HepG2 (cell line): ENCODE measurements at regions not wholly inside any gene's neighbourhood (a gene's known extent, or its start where the extent isn't known, plus 50 kb on each side); places are given as distances from the start of the nearest gene placed in this dataset.

Experiments used
- AGO2 ChIP-seq: fragments of 200-400 bp; formaldehyde crosslinking; optimal IDR thresholded peaks from 2 replicates; pipeline ENCODE3; 2017; ENCODE audit warnings: mild to moderate bottlenecking, low read depth, low read length, moderate library complexity
- HNRNPUL1 ChIP-seq: fragments of 200-400 bp; formaldehyde crosslinking; IDR thresholded peaks from 2 replicates; pipeline ENCODE4 v1.6.1; 2017; ENCODE audit warnings: low read depth, mild to moderate bottlenecking, low read length, moderate library complexity
- IKZF5 ChIP-seq: IDR thresholded peaks from 2 replicates; pipeline ENCODE4 v1.6.1; 2018; ENCODE audit warnings: missing genetic modification reagents, mild to moderate bottlenecking, missing compliant biosample characterization
- KDM6A ChIP-seq: IDR thresholded peaks from 2 replicates; pipeline ENCODE4 v1.6.1; 2016; ENCODE audit warnings: low read depth
- MTA3 ChIP-seq: sonication (generic); formaldehyde crosslinking; IDR thresholded peaks from 2 replicates; pipeline ENCODE4 v1.4.0; 2020; ENCODE audit warnings: missing genetic modification reagents
- NKX3-1 ChIP-seq: sonication (generic); formaldehyde crosslinking; IDR thresholded peaks from 2 replicates; pipeline ENCODE4 v1.5.0; 2020; ENCODE audit warnings: missing genetic modification reagents
- PHB2 ChIP-seq: fragments of 450-650 bp; IDR thresholded peaks from 2 replicates; pipeline ENCODE4 v1.6.1; 2018; ENCODE audit not compliant: partially characterized antibody
- PHF5A ChIP-seq: IDR thresholded peaks from one replicate; pipeline ENCODE4 v1.6.1; 2018; ENCODE audit warnings: low read depth, missing genetic modification reagents; ENCODE audit not compliant: unreplicated experiment
- POGZ ChIP-seq: sonication (generic); formaldehyde crosslinking; IDR thresholded peaks from 2 replicates; pipeline ENCODE4 v1.4.0; 2020; ENCODE audit warnings: mild to moderate bottlenecking, missing genetic modification reagents
- RBFOX2 ChIP-seq: fragments of 200-400 bp; formaldehyde crosslinking; IDR thresholded peaks from 2 replicates; pipeline ENCODE4 v1.6.1; 2017; ENCODE audit warnings: low read depth, mild to moderate bottlenecking, low read length
- SIN3A ChIP-seq: IDR thresholded peaks from 2 replicates; pipeline ENCODE4 v1.6.1; 2011; ENCODE audit warnings: low read depth, mild to moderate bottlenecking, control low read depth, low read length, borderline replicate concordance
- TEF ChIP-seq: sonication (generic); formaldehyde crosslinking; IDR thresholded peaks from 2 replicates; pipeline ENCODE4 v1.5.0; 2020; ENCODE audit warnings: missing genetic modification reagents
- ZBTB25 ChIP-seq: IDR thresholded peaks from 2 replicates; pipeline ENCODE4 v1.6.1; 2018; ENCODE audit warnings: missing genetic modification reagents
- ZFP41 ChIP-seq: sonication (generic); formaldehyde crosslinking; IDR thresholded peaks from 2 replicates; pipeline ENCODE4 v1.4.0; 2020; ENCODE audit warnings: mild to moderate bottlenecking, missing genetic modification reagents, borderline replicate concordance
- ZFP62 ChIP-seq: sonication (generic); formaldehyde crosslinking; IDR thresholded peaks from 2 replicates; pipeline ENCODE4 v1.4.0; 2020; ENCODE audit warnings: missing genetic modification reagents
- ZNF143 ChIP-seq: sonication (generic); formaldehyde crosslinking; IDR thresholded peaks from 2 replicates; pipeline ENCODE4 v1.4.0; 2020; ENCODE audit warnings: missing genetic modification reagents
- ZNF292 ChIP-seq: sonication (generic); formaldehyde crosslinking; IDR thresholded peaks from 2 replicates; pipeline ENCODE4 v1.8.1; 2022; ENCODE audit warnings: mild to moderate bottlenecking, low read depth, missing genetic modification reagents, borderline replicate concordance
- ZNF530 ChIP-seq: sonication (generic); formaldehyde crosslinking; IDR thresholded peaks from 2 replicates; pipeline ENCODE4 v1.5.0; 2020; ENCODE audit warnings: low read depth, mild to moderate bottlenecking, missing genetic modification reagents
- ZNF597 ChIP-seq: sonication (generic); formaldehyde crosslinking; IDR thresholded peaks from 2 replicates; pipeline ENCODE4 v1.5.0; 2020; ENCODE audit warnings: missing genetic modification reagents
- ZNF790 ChIP-seq: sonication (generic); formaldehyde crosslinking; IDR thresholded peaks from 2 replicates; pipeline ENCODE4 v1.8.0; 2022; ENCODE audit warnings: missing genetic modification reagents, mild to moderate bottlenecking, borderline replicate concordance
- TF ChIP-seq, protein P1 (sequence below): sonication (generic); formaldehyde crosslinking; conservative IDR thresholded peaks from 2 replicates; pipeline ENCODE4 v1.4.0; 2020; ENCODE audit warnings: missing genetic modification reagents

- peak; percentile 97 for TF ChIP-seq IKZF5
- TF ChIP-seq RBFOX2 = no peak
- no peak for TF ChIP-seq ZFP62
- TF ChIP-seq PHB2 = no peak
- peak; percentile 99 for TF ChIP-seq ZBTB25 (CRISPR knock-in tag)
- peak; percentile 98 for TF ChIP-seq ZNF530
- TF ChIP-seq ZNF292 (CRISPR knock-in tag) = no peak
- TF ChIP-seq ZNF597 (CRISPR knock-in tag) = no peak
- TF ChIP-seq ZNF143 (CRISPR knock-in tag) = peak; percentile 41; the same call in 1 of the 2 replicates
- TF ChIP-seq NKX3-1 (CRISPR knock-in tag) = peak; percentile 99
- TF ChIP-seq TEF = peak; percentile 95
- TF ChIP-seq AGO2 = no peak
- peak; percentile 99 for TF ChIP-seq ZNF790 (CRISPR knock-in tag)
- no peak for TF ChIP-seq ZFP41
- peak; percentile 52 for TF ChIP-seq PHF5A
- no peak for TF ChIP-seq HNRNPUL1
- TF ChIP-seq, protein P1, sequence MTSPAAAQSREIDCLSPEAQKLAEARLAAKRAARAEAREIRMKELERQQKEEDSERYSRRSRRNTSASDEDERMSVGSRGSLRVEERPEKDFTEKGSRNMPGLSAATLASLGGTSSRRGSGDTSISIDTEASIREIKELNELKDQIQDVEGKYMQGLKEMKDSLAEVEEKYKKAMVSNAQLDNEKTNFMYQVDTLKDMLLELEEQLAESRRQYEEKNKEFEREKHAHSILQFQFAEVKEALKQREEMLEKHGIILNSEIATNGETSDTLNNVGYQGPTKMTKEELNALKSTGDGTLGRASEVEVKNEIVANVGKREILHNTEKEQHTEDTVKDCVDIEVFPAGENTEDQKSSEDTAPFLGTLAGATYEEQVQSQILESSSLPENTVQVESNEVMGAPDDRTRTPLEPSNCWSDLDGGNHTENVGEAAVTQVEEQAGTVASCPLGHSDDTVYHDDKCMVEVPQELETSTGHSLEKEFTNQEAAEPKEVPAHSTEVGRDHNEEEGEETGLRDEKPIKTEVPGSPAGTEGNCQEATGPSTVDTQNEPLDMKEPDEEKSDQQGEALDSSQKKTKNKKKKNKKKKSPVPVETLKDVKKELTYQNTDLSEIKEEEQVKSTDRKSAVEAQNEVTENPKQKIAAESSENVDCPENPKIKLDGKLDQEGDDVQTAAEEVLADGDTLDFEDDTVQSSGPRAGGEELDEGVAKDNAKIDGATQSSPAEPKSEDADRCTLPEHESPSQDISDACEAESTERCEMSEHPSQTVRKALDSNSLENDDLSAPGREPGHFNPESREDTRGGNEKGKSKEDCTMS (CRISPR knock-in tag) = peak; percentile 98
- TF ChIP-seq POGZ (CRISPR knock-in tag) = peak; percentile 67
- no peak for TF ChIP-seq KDM6A (CRISPR knock-in tag)
- peak; percentile 89; the same call in 1 of the 2 replicates for TF ChIP-seq SIN3A
- TF ChIP-seq MTA3 (CRISPR knock-in tag) = peak; percentile 73; the same call in 1 of the 2 replicates
Measured at GRCh38 chr12:11500188-11500860, 105.0 kb upstream of the PRB2 start (continued).
